CD4-positive, alpha-beta memory T cell (primary cell): ENCODE measurements at regions not wholly inside any gene's neighbourhood (a gene's known extent, or its start where the extent isn't known, plus 50 kb on each side); places are given as distances from the start of the nearest gene placed in this dataset.

ENCODE experiments used
- CTCF ChIA-PET: fragments of 350-600 bp; sonication (Branson Sonifier 250); formaldehyde crosslinking; loops from one replicate; lab custom pipeline; 2021; ENCODE audit warnings: inconsistent platforms; ENCODE audit not compliant: partially characterized antibody; lab: Charles Lee
- POLR2A ChIA-PET: fragments of 350-600 bp; sonication (Branson Sonifier 250); formaldehyde crosslinking; loops from one replicate; lab custom pipeline; 2021; ENCODE audit not compliant: partially characterized antibody; lab: Charles Lee
- DNase-seq, 5 donors: peaks; one replicate each; pipeline versions ENCODE4 v3.0.0 to v3.0.0-alpha.2; 2020 to 2022; ENCODE audit warnings: mixed read lengths in 1 of 5
- H3K27ac ChIP-seq: one replicate; pipeline ENCODE4 v1.7.0; 2013; ENCODE audit warnings: low read depth, low read length
- H3K27me3 ChIP-seq: 2 replicates; pipeline ENCODE4 v1.7.0; 2013; ENCODE audit warnings: mild to moderate bottlenecking, low read length, moderate library complexity; ENCODE audit not compliant: insufficient read depth
- H3K36me3 ChIP-seq: 2 replicates; pipeline ENCODE4 v1.7.0; 2013; ENCODE audit warnings: mild to moderate bottlenecking, low read length, moderate library complexity; ENCODE audit not compliant: insufficient read depth
- H3K4me1 ChIP-seq: 2 replicates; pipeline ENCODE4 v1.7.0; 2013; ENCODE audit warnings: mild to moderate bottlenecking, low read length, moderate library complexity; ENCODE audit not compliant: insufficient read depth
- H3K4me3 ChIP-seq, 2 donors: one replicate each; pipeline ENCODE4 v1.7.0; 2013; ENCODE audit warnings: low read length in 2 of 2, mild to moderate bottlenecking in 1 of 2
- H3K9me3 ChIP-seq, 2 donors: one replicate each; pipeline ENCODE4 v1.7.0; 2013; ENCODE audit warnings: low read length in 2 of 2, control low read depth in 1 of 2; ENCODE audit not compliant: control insufficient read depth in 1 of 2
- H3K27ac Mint-ChIP-seq, 7 donors: one replicate each; pipeline ENCODE4 v1.8.0; 2020 to 2021; ENCODE audit warnings: mixed read lengths in 7 of 7, mild to moderate bottlenecking in 6 of 7, inconsistent platforms in 3 of 7, moderate library complexity in 3 of 7
- H3K27me3 Mint-ChIP-seq, 2 donors: one replicate each; pipeline ENCODE4 v1.8.0; 2020 to 2021; ENCODE audit warnings: mixed read lengths in 2 of 2
- H3K36me3 Mint-ChIP-seq, 2 donors: one replicate each; pipeline ENCODE4 v1.8.0; 2020 to 2021; ENCODE audit warnings: mixed read lengths in 2 of 2, inconsistent platforms in 1 of 2, mild to moderate bottlenecking in 1 of 2
- H3K4me1 Mint-ChIP-seq, 4 donors: one replicate each; pipeline ENCODE4 v1.8.0; 2020 to 2021; ENCODE audit warnings: mixed read lengths in 4 of 4, mild to moderate bottlenecking in 1 of 4
- H3K4me3 Mint-ChIP-seq, 8 donors: one replicate each; pipeline ENCODE4 v1.8.0; 2020 to 2021; ENCODE audit warnings: mixed read lengths in 8 of 8, mild to moderate bottlenecking in 7 of 8, moderate library complexity in 6 of 8, inconsistent platforms in 3 of 8
- H3K9me3 Mint-ChIP-seq, 8 donors: one replicate each; pipeline ENCODE4 v1.8.0; 2020 to 2021; ENCODE audit warnings: mixed read lengths in 8 of 8, mild to moderate bottlenecking in 5 of 8, inconsistent platforms in 3 of 8, moderate library complexity in 1 of 8
- intact Hi-C: fragments of 100-400 bp; cut with micrococcal nuclease; formaldehyde crosslinking; loops from one replicate; pipeline ENCODE4 v1.15.1; 2023

DNA sequence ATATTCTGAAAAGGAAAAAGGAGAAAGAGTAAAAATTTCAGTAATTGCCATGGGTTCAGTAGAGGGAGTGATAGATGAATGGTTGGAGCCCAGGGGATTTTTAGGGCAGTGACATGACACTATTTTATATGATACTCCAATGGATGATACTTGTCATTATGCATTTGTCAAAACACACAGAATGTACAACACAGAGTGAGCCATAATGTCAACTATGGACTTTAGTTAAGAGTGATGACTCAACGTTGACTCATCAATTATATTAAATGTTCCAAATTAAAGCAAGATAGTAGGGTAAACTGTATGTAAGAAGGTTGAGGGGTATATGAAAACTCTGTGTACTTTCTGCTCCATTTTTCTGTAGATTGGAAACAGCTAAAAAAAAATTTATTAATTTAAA, 586.4 kb downstream of the TAF11L14 start:
- no peak for DNase-seq

GRCh38 chr5:18236386-18236785, 602.1 kb downstream of the TAF11L14 start:
- H3K27me3 ChIP-seq: no peaks in the 10 kb centered on the region
- no peaks in the 10 kb centered on the region for H3K9me3 ChIP-seq
- no peaks in the 10 kb centered on the region for H3K27me3 Mint-ChIP-seq
- peaks cover 0 to 9% (median 3%) of the 10 kb centered on the region in 8 donors for H3K9me3 Mint-ChIP-seq
- H3K4me3 Mint-ChIP-seq: no peak overlapping the region
- H3K27ac ChIP-seq: no peak overlapping the region
- no peaks in the 10 kb centered on the region for H3K4me1 ChIP-seq
- ChIA-PET POLR2A (no interaction called here), CTCF (no interaction called here)
- H3K27ac Mint-ChIP-seq: no peak overlapping the region
- H3K4me3 ChIP-seq: no peak overlapping the region
- no peak for DNase-seq
- H3K4me1 Mint-ChIP-seq: no peaks in the 10 kb centered on the region
- intact Hi-C loops: no loop called here
- H3K36me3 ChIP-seq: no peaks in the 10 kb centered on the region
- no peaks in the 10 kb centered on the region for H3K36me3 Mint-ChIP-seq

More for the DNA sequence above, 586.4 kb downstream of the TAF11L14 start:
- POLR2A ChIA-PET: no interaction called here
- Histone ChIP-seq H3K36me3 (no peaks in the 10 kb centered on the region), H3K4me3 (no peak overlapping the region), H3K4me1 (no peaks in the 10 kb centered on the region), H3K27ac (no peak overlapping the region), H3K27me3 (no peaks in the 10 kb centered on the region), H3K9me3 (no peaks in the 10 kb centered on the region)
- H3K4me1 Mint-ChIP-seq: no peaks in the 10 kb centered on the region
- no peak overlapping the region for H3K4me3 Mint-ChIP-seq
- no peaks in the 10 kb centered on the region for H3K36me3 Mint-ChIP-seq
- peaks cover 2 to 22% (median 9%) of the 10 kb centered on the region in 8 donors for H3K9me3 Mint-ChIP-seq
- H3K27ac Mint-ChIP-seq: no peak overlapping the region
- CTCF ChIA-PET: no interaction called here
- intact Hi-C loops: no loop called here
- no peaks in the 10 kb centered on the region for H3K27me3 Mint-ChIP-seq

DNA sequence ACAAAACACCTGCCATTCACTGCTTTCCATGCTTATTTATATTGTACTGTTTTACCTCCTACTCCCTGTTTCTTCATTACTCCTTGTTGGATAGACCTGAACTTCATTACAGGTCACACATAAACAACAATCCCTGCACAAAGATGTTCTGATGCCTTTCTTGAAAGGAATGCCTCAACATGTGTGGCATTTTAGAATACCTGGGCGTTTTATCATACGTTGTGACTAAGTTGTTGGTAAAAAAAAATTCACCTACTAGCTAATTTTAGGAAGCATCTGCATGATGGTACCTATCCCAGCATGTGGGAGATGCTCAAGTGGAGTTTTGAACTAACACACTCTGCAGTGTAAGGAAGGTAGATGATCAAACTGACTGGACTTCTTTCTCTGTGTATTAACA, 604.1 kb downstream of the TAF11L14 start:
- Mint-ChIP-seq H3K27me3 (no peaks in the 10 kb centered on the region), H3K4me3 (no peak overlapping the region), H3K9me3 (peaks cover 0 to 8% (median 3%) of the 10 kb centered on the region in 8 donors), H3K36me3 (no peaks in the 10 kb centered on the region), H3K27ac (no peak overlapping the region), H3K4me1 (no peaks in the 10 kb centered on the region)
- H3K27me3 ChIP-seq: no peaks in the 10 kb centered on the region
- H3K9me3 ChIP-seq: no peaks in the 10 kb centered on the region
- H3K36me3 ChIP-seq: no peaks in the 10 kb centered on the region
- intact Hi-C loops: no loop called here
- no peak for DNase-seq
- H3K27ac ChIP-seq: no peak overlapping the region
- POLR2A ChIA-PET: no interaction called here
- no peak overlapping the region for H3K4me3 ChIP-seq
- no peaks in the 10 kb centered on the region for H3K4me1 ChIP-seq
- CTCF ChIA-PET: no interaction called here

- Mint-ChIP-seq H3K27ac (no peak overlapping the region), H3K36me3 (no peaks in the 10 kb centered on the region), H3K9me3 (peaks cover 2 to 14% (median 6%) of the 10 kb centered on the region in 8 donors), H3K27me3 (no peaks in the 10 kb centered on the region), H3K4me1 (no peaks in the 10 kb centered on the region), H3K4me3 (no peak overlapping the region)
- ChIA-PET CTCF (no interaction called here), POLR2A (no interaction called here)
- Histone ChIP-seq H3K27ac (no peak overlapping the region), H3K4me3 (no peak overlapping the region), H3K9me3 (no peaks in the 10 kb centered on the region), H3K4me1 (no peaks in the 10 kb centered on the region), H3K36me3 (no peaks in the 10 kb centered on the region), H3K27me3 (no peaks in the 10 kb centered on the region)
- no peak for DNase-seq
- intact Hi-C loops: no loop called here
Measured at GRCh38 chr5:18240971-18241370, 606.7 kb downstream of the TAF11L14 start.

GRCh38 chr5:18243846-18244245, 609.6 kb downstream of the TAF11L14 start:
- no peak for DNase-seq
- Histone ChIP-seq H3K9me3 (no peaks in the 10 kb centered on the region), H3K27me3 (no peaks in the 10 kb centered on the region), H3K4me1 (no peaks in the 10 kb centered on the region), H3K36me3 (no peaks in the 10 kb centered on the region), H3K27ac (no peak overlapping the region), H3K4me3 (no peak overlapping the region)
- H3K9me3 Mint-ChIP-seq: peaks cover 2 to 17% (median 8%) of the 10 kb centered on the region in 8 donors
- H3K36me3 Mint-ChIP-seq: no peaks in the 10 kb centered on the region
- no peaks in the 10 kb centered on the region for H3K27me3 Mint-ChIP-seq
- no peak overlapping the region for H3K4me3 Mint-ChIP-seq
- POLR2A ChIA-PET: no interaction called here
- intact Hi-C loops: no loop called here
- no peak overlapping the region for H3K27ac Mint-ChIP-seq
- H3K4me1 Mint-ChIP-seq: no peaks in the 10 kb centered on the region
- CTCF ChIA-PET: no interaction called here

DNA sequence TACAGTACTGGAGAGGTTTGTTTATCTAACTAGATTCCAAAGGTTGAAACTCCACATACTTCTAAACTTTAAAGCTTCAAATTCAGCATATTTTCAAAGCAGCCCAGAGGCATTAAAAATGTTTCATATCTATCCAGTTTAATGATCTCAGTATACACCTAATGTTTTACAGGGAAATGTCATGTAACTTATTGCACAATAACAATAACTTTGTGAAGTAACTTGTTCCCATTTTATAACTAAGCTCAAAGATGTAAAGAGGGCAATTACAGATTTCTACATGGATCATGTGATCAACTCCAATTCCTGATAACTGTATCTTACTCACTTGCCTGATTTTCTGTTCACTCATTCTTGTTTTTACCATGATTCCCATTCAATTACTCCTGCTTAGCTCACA, 610.0 kb downstream of the TAF11L14 start:
- Mint-ChIP-seq H3K9me3 (peaks cover 2 to 17% (median 8%) of the 10 kb centered on the region in 8 donors), H3K36me3 (no peaks in the 10 kb centered on the region), H3K4me1 (no peaks in the 10 kb centered on the region), H3K27me3 (no peaks in the 10 kb centered on the region), H3K27ac (no peak overlapping the region), H3K4me3 (no peak overlapping the region)
- ChIA-PET CTCF (no interaction called here), POLR2A (no interaction called here)
- Histone ChIP-seq H3K9me3 (no peaks in the 10 kb centered on the region), H3K27ac (no peak overlapping the region), H3K27me3 (no peaks in the 10 kb centered on the region), H3K36me3 (no peaks in the 10 kb centered on the region), H3K4me1 (no peaks in the 10 kb centered on the region), H3K4me3 (no peak overlapping the region)
- intact Hi-C loops: no loop called here
- DNase-seq: no peak

DNA sequence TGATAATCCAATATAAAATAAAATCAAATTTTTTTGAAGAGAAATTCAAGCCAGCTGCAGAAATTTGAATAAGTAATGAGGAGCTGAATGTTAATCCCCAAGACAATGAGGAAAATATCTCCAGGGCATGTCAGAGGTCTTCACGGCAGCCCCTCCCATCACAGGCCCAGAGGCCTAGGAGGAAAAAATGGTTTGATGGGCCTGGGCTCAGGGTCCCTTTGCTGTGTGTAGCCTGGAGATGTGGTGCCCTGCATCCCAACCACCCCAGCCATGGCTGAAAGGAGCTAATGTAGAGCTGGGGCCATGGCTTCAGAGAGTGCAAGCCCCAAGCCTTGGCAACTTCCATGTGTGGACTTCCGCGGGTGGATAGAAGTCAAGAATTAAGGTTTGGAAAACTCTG, 618.3 kb downstream of the TAF11L14 start:
- no peak for DNase-seq
- H3K36me3 ChIP-seq: no peaks in the 10 kb centered on the region
- POLR2A ChIA-PET: no interaction called here

More for the DNA sequence above, 618.3 kb downstream of the TAF11L14 start:
- Histone ChIP-seq H3K27ac (no peak overlapping the region), H3K4me3 (no peak overlapping the region), H3K27me3 (no peaks in the 10 kb centered on the region), H3K4me1 (no peaks in the 10 kb centered on the region), H3K9me3 (no peaks in the 10 kb centered on the region)
- no peaks in the 10 kb centered on the region for H3K27me3 Mint-ChIP-seq
- H3K4me3 Mint-ChIP-seq: no peak overlapping the region
- intact Hi-C loops: no loop called here
- H3K27ac Mint-ChIP-seq: no peak overlapping the region
- H3K9me3 Mint-ChIP-seq: peaks cover 8 to 41% (median 20%) of the 10 kb centered on the region in 8 donors
- CTCF ChIA-PET: no interaction called here
- no peaks in the 10 kb centered on the region for H3K36me3 Mint-ChIP-seq
- no peaks in the 10 kb centered on the region for H3K4me1 Mint-ChIP-seq
